ENCODE measurements at regions not wholly inside any gene's neighbourhood (a gene's known extent, or its start where the extent isn't known, plus 50 kb on each side); places are given as distances from the start of the nearest gene placed in this dataset.

DNA sequence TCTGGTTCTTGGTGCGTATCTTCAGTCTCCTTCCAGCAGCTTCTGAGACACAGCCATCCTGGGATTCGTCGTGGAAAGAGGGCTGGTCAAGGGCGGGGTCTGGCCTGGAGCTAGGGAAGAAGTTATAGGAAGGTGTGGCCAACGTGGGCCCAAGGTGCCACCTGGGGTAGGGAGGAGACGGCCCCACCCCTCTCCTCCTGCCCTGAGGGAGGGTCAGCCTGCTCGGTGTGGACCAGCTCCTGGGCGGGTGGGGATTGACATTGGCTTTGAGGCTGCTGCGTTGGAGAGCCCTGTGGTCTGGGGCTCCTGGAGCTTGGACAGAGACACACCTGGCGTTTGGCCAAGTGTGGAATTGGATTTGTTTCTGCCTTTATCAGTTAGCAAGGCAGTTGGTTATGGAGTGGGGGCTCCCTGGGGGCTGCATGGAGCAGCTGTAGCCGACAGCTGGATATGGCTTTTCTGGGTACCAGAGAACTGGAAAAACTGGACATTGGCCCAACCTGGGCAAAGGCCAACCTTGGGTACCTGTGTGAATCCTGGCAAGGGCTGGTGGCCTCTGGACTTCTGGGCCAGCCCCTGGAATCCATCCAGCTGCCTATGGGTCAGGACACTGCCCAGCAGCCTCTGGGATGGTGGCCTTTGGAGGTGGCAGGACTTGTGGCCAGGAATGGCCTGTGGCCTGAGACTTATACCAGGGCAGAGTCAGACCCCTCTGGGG is 75.7 kb upstream of the PPP1R26 start:
- TF ChIP-seq, protein P1, sequence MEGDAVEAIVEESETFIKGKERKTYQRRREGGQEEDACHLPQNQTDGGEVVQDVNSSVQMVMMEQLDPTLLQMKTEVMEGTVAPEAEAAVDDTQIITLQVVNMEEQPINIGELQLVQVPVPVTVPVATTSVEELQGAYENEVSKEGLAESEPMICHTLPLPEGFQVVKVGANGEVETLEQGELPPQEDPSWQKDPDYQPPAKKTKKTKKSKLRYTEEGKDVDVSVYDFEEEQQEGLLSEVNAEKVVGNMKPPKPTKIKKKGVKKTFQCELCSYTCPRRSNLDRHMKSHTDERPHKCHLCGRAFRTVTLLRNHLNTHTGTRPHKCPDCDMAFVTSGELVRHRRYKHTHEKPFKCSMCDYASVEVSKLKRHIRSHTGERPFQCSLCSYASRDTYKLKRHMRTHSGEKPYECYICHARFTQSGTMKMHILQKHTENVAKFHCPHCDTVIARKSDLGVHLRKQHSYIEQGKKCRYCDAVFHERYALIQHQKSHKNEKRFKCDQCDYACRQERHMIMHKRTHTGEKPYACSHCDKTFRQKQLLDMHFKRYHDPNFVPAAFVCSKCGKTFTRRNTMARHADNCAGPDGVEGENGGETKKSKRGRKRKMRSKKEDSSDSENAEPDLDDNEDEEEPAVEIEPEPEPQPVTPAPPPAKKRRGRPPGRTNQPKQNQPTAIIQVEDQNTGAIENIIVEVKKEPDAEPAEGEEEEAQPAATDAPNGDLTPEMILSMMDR (IDR thresholded peaks at IDR 0.05) = no peak
- TF ChIP-seq EP300 (IDR thresholded peaks at IDR 0.05) = no peak
